HepG2 (cell line): ENCODE measurements at regions not wholly inside any gene's neighbourhood (a gene's known extent, or its start where the extent isn't known, plus 50 kb on each side); places are given as distances from the start of the nearest gene placed in this dataset.

Experiments used
- ATAC-seq: fragments of 200-7000 bp; cut with Tn5 transposase; 3 replicates; pipeline ENCODE4 v1.9.1; 2020; ENCODE audit warnings: mild to moderate bottlenecking, moderate library complexity
- BruUV-seq: library from RNA; stranded (reverse); fragments of 400-500 nt; replicated peaks from 2 replicates; lab custom pipeline; 2021; lab: Mats Ljungman, UMichigan
- CTCF ChIA-PET: fragments of 300-600 bp; formaldehyde crosslinking; extraction: SDS; loops from one replicate; lab custom pipeline; 2021; ENCODE audit warnings: low total read pairs, inconsistent platforms, low intra/inter-chr PET ratio; lab: Yijun Ruan, JAX
- POLR2A ChIA-PET: fragments of 350-600 bp; sonication (Branson Sonifier 250); formaldehyde crosslinking; loops from one replicate; lab custom pipeline; 2020; ENCODE audit warnings: antibody characterized with exemption, inconsistent platforms; lab: Yijun Ruan, JAX
- DNase-seq: peaks from one replicate; pipeline ENCODE4 v3.0.0-alpha.2; 2015; ENCODE audit warnings: low spot score
- FAIRE-seq: peaks from 3 replicates; lab custom pipeline; 2011; peaks lifted over from hg19 to GRCh38; lab: Jason Lieb, UNC
- H2AFZ ChIP-seq: one replicate; pipeline ENCODE4 v1.6.1; 2011; ENCODE audit warnings: low read length, inconsistent platforms
- H3K27ac ChIP-seq: fragments of 300-600 bp; 3 replicates; pipeline ENCODE4 v1.8.0; 2011; ENCODE audit warnings: mixed run types, mild to moderate bottlenecking, mixed read lengths, low read length, inconsistent platforms; ENCODE audit not compliant: insufficient read depth; ENCODE audit errors: extremely low read length
- H3K27me3 ChIP-seq, 2 experiments: fragments of 200-600 bp in 1 of 2; 2 replicates in 1 of 2; 3 replicates in 1 of 2; pipeline versions ENCODE4 v1.6.0 to v1.8.0; 2011; ENCODE audit warnings: low read length in 2 of 2, mild to moderate bottlenecking in 2 of 2, moderate library complexity in 2 of 2, inconsistent platforms in 1 of 2; ENCODE audit not compliant: insufficient read depth in 2 of 2, control insufficient read depth in 1 of 2
- H3K36me3 ChIP-seq, 2 experiments: fragments of 200-600 bp in 1 of 2; replicated peaks in 1 of 2; 2 replicates in 1 of 2; 3 replicates in 1 of 2; pipeline versions ENCODE4 v1.5.1 to v1.8.0; 2011; ENCODE audit warnings: low read length in 2 of 2, inconsistent platforms in 1 of 2; ENCODE audit not compliant: insufficient read depth in 2 of 2, control insufficient read depth in 1 of 2
- H3K4me1 ChIP-seq: 2 replicates; pipeline ENCODE4 v1.5.1; 2012; ENCODE audit warnings: low read length, inconsistent platforms; ENCODE audit not compliant: insufficient read depth
- H3K4me2 ChIP-seq: 2 replicates; pipeline ENCODE4 v1.6.0; 2011; ENCODE audit warnings: low read depth, low read length, inconsistent platforms
- H3K4me3 ChIP-seq, 3 experiments: fragments of 200-600 bp in 1 of 3; sonication (generic), shearing (Covaris generic) in 1 of 3; replicated peaks in 1 of 3; 2 replicates each; pipeline ENCODE4 v1.5.1; 2011 to 2016; ENCODE audit warnings: low read length in 3 of 3, inconsistent platforms in 2 of 3, low read depth in 2 of 3, mild to moderate bottlenecking in 2 of 3, control low read depth in 1 of 3, mixed read lengths in 1 of 3; ENCODE audit not compliant: insufficient read depth in 1 of 3
- H3K79me2 ChIP-seq: one replicate; pipeline ENCODE4 v1.6.1; 2011; ENCODE audit warnings: low read length, inconsistent platforms; ENCODE audit not compliant: insufficient read depth
- H3K9ac ChIP-seq: 2 replicates; pipeline ENCODE4 v1.6.0; 2011; ENCODE audit warnings: mild to moderate bottlenecking, low read depth, low read length, inconsistent platforms; ENCODE audit not compliant: insufficient read depth
- H3K9me3 ChIP-seq: 2 replicates; pipeline ENCODE4 v1.5.1; 2012; ENCODE audit warnings: mild to moderate bottlenecking, low read length
- H4K20me1 ChIP-seq: 2 replicates; pipeline ENCODE4 v1.6.0; 2011; ENCODE audit warnings: inconsistent platforms, mild to moderate bottlenecking, low read length, moderate library complexity; ENCODE audit not compliant: insufficient read depth
- GLI4 ChIP-seq: sonication (generic); formaldehyde crosslinking; IDR thresholded peaks from 2 replicates; pipeline ENCODE4 v1.5.1; 2020; ENCODE audit warnings: missing genetic modification reagents, mild to moderate bottlenecking, moderate library complexity, borderline replicate concordance
- GTF3A ChIP-seq: sonication (generic); formaldehyde crosslinking; conservative IDR thresholded peaks from 2 replicates; pipeline ENCODE4 v1.4.0; 2020; ENCODE audit warnings: mild to moderate bottlenecking, missing genetic modification reagents
- MYC ChIP-seq: sonication (generic); formaldehyde crosslinking; IDR thresholded peaks from 2 replicates; pipeline ENCODE4 v1.9.0; 2021; ENCODE audit warnings: missing genetic modification reagents, borderline replicate concordance
- NFE2 ChIP-seq: sonication (generic); formaldehyde crosslinking; IDR thresholded peaks from 2 replicates; pipeline ENCODE4 v1.4.0; 2020; ENCODE audit warnings: missing genetic modification reagents
- NR1H2 ChIP-seq: sonication (generic); formaldehyde crosslinking; IDR thresholded peaks from 2 replicates; pipeline ENCODE4 v1.8.1; 2022; ENCODE audit warnings: low read depth, missing genetic modification reagents, borderline replicate concordance
- TP53 ChIP-seq: sonication (generic); formaldehyde crosslinking; conservative IDR thresholded peaks from 2 replicates; pipeline ENCODE4 v1.4.0; 2020; ENCODE audit warnings: missing genetic modification reagents
- U2AF1 ChIP-seq: fragments of 200-400 bp; formaldehyde crosslinking; optimal IDR thresholded peaks from 2 replicates; pipeline ENCODE3; 2017; ENCODE audit warnings: mild to moderate bottlenecking, low read depth, low read length
- ZNF446 ChIP-seq: sonication (generic); formaldehyde crosslinking; IDR thresholded peaks from 2 replicates; pipeline ENCODE4 v1.5.0; 2020; ENCODE audit warnings: mild to moderate bottlenecking, missing genetic modification reagents
- ZNF878 ChIP-seq: sonication (generic); formaldehyde crosslinking; IDR thresholded peaks from 2 replicates; pipeline ENCODE4 v1.8.1; 2023; ENCODE audit warnings: mild to moderate bottlenecking, missing genetic modification reagents, moderate library complexity
- in situ Hi-C: cut with HindIII; loops from 2 replicates; pipeline ENCODE4 v1.10.0; 2017; ENCODE audit warnings: low pct_unique_long_range_greater_than_20kb; ENCODE audit not compliant: extremely low pct_ligation_motif_present
- intact Hi-C: fragments of 100-400 bp; cut with micrococcal nuclease; formaldehyde crosslinking; loops from one replicate; pipeline ENCODE4 v1.10.0; 2022; ENCODE audit not compliant: unreplicated experiment
- TF ChIP-seq, protein P1 (sequence below): IDR thresholded peaks from 2 replicates; pipeline ENCODE4 v1.6.1; 2016; ENCODE audit warnings: missing genetic modification reagents, missing compliant biosample characterization
- TF ChIP-seq, protein P2 (sequence below): sonication (generic); formaldehyde crosslinking; conservative IDR thresholded peaks from 2 replicates; pipeline ENCODE4 v1.4.0; 2020; ENCODE audit warnings: missing genetic modification reagents
- TF ChIP-seq, protein P3 (sequence below): sonication (generic); formaldehyde crosslinking; IDR thresholded peaks from 2 replicates; pipeline ENCODE4 v1.4.0; 2020; ENCODE audit warnings: missing genetic modification reagents, borderline replicate concordance

DNA sequence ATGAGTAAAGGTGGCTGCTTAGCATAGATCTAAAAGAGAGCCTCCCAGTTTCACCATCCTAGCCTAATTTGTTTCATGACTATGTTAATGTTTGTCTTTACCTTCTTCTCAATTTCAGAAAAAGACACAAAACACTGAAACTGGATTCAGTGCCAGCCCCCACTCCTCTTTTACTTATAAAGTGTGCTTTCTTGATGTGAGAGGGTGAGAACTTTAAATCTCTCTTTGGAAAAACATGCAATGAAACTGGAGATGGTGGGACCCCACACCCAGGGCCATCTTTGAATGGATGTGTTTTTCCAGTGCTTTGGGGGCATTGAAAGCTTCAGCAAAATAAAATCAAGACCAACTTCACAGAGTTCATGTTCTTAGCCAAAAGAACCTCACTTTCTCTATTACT, 185.9 kb downstream of the CYRIA start (continued):
- TF ChIP-seq GTF3A (CRISPR knock-in tag), result no peak
- TF ChIP-seq MYC (CRISPR knock-in tag), result no peak
- TF ChIP-seq NFE2, result no peak

DNA sequence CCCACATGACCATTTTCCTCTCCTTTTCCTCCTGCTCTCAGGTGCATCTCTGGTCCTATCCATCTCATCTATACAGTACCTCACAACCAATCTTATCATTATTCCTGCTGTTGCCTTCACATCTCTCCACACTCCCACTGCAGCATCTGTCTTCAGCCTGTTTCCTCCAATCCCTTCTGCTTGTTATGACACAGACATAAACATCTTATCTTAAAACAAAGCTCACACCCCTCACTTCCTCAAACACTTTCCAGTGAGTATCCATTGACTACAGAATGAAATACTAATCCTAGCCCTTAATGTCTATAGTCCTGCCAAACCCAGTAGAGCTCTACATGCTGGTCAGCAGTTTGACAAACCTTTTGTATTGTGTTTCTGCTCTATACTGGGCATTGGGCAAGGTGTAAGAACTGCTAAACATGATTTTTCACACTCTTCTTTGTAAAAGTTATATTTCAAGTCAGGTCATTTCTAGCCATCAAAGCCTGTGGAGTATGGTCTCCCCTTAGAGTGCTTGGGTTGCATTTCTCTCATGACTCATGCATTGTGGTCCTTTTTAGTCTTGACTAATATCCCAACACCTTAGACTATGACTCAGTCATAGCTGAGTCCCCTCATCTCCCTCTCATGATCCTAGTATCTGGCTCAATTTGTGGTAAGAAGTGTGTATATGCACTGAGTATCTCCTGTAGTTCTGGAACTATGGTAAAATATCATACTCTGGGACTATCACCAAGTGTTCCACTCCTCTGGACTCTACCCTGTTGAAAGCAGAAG, 187.0 kb downstream of the CYRIA start:
- no peak overlapping the region for H3K4me3 ChIP-seq
- H3K36me3 ChIP-seq, result no peaks in the 10 kb centered on the region
- no peaks in the 10 kb centered on the region for H4K20me1 ChIP-seq
- H2AFZ ChIP-seq, result no peak overlapping the region
- DNase-seq, result no peak
- BruUV-seq, result no TSS peak
- POLR2A ChIA-PET, result no interaction called here
- no peak overlapping the region for H3K9ac ChIP-seq
- no peak overlapping the region for H3K27ac ChIP-seq
- H3K4me1 ChIP-seq, result no peaks in the 10 kb centered on the region
- ATAC-seq, result no peak
- no peaks in the 10 kb centered on the region for H3K27me3 ChIP-seq
- CTCF ChIA-PET, result no interaction called here
- no peak for FAIRE-seq
- intact Hi-C loops (no loop called here), in situ Hi-C loops (no loop called here)
- no peaks in the 10 kb centered on the region for H3K79me2 ChIP-seq
- no peak overlapping the region for H3K4me2 ChIP-seq
- no peaks in the 10 kb centered on the region for H3K9me3 ChIP-seq
- TF ChIP-seq, protein P1, sequence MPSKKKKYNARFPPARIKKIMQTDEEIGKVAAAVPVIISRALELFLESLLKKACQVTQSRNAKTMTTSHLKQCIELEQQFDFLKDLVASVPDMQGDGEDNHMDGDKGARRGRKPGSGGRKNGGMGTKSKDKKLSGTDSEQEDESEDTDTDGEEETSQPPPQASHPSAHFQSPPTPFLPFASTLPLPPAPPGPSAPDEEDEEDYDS (CRISPR knock-in tag), result no peak
- TF ChIP-seq ZNF446 (CRISPR knock-in tag) (no peak), NR1H2 (CRISPR knock-in tag) (no peak), GLI4 (CRISPR knock-in tag) (no peak), U2AF1 (no peak), TP53 (CRISPR knock-in tag) (no peak), ZNF878 (no peak)
- TF ChIP-seq, protein P2, sequence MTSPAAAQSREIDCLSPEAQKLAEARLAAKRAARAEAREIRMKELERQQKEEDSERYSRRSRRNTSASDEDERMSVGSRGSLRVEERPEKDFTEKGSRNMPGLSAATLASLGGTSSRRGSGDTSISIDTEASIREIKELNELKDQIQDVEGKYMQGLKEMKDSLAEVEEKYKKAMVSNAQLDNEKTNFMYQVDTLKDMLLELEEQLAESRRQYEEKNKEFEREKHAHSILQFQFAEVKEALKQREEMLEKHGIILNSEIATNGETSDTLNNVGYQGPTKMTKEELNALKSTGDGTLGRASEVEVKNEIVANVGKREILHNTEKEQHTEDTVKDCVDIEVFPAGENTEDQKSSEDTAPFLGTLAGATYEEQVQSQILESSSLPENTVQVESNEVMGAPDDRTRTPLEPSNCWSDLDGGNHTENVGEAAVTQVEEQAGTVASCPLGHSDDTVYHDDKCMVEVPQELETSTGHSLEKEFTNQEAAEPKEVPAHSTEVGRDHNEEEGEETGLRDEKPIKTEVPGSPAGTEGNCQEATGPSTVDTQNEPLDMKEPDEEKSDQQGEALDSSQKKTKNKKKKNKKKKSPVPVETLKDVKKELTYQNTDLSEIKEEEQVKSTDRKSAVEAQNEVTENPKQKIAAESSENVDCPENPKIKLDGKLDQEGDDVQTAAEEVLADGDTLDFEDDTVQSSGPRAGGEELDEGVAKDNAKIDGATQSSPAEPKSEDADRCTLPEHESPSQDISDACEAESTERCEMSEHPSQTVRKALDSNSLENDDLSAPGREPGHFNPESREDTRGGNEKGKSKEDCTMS (CRISPR knock-in tag), result no peak
- TF ChIP-seq, protein P3, sequence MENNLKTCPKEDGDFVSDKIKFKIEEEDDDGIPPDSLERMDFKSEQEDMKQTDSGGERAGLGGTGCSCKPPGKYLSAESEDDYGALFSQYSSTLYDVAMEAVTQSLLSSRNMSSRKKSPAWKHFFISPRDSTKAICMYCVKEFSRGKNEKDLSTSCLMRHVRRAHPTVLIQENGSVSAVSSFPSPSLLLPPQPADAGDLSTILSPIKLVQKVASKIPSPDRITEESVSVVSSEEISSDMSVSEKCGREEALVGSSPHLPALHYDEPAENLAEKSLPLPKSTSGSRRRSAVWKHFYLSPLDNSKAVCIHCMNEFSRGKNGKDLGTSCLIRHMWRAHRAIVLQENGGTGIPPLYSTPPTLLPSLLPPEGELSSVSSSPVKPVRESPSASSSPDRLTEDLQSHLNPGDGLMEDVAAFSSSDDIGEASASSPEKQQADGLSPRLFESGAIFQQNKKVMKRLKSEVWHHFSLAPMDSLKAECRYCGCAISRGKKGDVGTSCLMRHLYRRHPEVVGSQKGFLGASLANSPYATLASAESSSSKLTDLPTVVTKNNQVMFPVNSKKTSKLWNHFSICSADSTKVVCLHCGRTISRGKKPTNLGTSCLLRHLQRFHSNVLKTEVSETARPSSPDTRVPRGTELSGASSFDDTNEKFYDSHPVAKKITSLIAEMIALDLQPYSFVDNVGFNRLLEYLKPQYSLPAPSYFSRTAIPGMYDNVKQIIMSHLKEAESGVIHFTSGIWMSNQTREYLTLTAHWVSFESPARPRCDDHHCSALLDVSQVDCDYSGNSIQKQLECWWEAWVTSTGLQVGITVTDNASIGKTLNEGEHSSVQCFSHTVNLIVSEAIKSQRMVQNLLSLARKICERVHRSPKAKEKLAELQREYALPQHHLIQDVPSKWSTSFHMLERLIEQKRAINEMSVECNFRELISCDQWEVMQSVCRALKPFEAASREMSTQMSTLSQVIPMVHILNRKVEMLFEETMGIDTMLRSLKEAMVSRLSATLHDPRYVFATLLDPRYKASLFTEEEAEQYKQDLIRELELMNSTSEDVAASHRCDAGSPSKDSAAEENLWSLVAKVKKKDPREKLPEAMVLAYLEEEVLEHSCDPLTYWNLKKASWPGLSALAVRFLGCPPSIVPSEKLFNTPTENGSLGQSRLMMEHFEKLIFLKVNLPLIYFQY, result no peak
